NCI-H187 treated with DMSO at 0.1 percent for 48 hours (cell line): ENCODE measurements at regions not wholly inside any gene's neighbourhood (a gene's known extent, or its start where the extent isn't known, plus 50 kb on each side); places are given as distances from the start of the nearest gene placed in this dataset.

Experiments used
- DNase-seq: peaks from one replicate; lab custom pipeline; 2025; lab: John Stamatoyannopoulos, UW

DNA sequence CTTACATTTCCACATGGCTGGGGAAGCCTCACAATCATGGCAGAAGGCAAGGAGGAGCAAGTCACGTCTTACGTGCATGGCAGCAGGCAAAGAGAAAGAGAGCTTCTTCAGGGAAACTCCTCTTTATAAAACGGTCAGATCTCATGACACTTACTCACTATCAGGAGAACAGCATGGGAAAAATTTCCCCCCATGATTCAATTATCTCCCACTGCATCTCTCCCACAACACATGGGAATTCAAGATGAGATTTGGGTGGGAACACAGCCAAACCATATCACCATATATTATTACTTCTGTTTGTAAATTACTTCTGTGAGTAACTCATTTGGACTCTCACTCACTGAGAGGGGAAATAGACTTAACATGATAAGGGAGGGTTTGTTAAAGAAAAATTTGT, 1496.8 kb upstream of the TMEM132C start:
- DNase-seq, result no peak

DNA sequence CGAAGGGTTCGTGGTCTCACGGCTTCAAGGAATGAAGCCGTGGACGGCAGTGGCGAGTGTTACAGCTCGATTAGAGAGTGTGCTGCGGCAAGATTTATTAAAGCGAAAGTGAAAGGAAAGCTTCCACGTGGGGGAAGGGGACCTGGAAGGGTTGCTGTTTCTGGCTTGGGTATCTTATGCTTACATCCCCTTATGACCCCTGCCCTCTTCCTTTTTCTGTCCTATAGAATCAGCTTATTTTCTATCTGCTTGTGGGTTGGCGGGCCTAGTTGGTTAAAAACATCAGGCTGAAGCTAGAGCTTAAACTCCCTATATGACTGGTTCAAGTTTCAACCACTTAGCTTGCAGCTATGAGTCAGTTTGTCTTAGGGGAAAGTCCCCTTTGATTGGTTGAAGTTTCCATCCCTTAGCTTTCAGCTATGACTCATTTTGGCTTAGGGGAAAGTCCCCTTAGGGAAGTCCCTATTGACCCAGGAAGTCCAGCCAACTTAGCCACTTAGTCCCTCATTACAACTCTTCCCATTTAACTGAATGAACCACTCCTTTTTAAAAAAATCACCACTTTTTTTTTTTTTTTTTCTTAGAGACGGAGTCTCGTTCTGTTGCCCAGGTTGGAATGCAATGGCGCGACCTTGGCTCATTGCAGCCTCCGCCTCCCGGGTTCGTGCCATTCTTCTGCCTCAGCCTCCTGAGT, 1494.7 kb upstream of the TMEM132C start:
- DNase-seq, result no peak

DNA sequence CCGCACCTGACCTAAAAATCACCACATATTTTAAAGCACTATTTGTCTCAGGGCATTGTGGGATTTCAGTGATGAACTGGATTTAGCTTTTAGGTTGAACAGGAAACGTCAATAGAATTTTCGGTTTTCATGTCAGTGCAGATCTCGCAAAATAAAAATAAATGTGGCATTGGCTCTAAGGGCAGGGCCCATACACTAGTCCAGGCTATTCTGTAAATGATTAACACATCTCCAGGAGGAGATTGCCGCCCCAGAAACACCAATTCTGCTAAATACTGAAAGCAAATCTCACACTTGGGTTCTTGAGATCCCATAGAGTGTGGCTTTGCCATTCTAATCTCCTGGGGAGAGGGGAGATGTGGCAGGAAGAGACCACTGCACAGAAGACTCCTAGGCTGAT, 1494.0 kb upstream of the TMEM132C start:
- no peak for DNase-seq

DNA sequence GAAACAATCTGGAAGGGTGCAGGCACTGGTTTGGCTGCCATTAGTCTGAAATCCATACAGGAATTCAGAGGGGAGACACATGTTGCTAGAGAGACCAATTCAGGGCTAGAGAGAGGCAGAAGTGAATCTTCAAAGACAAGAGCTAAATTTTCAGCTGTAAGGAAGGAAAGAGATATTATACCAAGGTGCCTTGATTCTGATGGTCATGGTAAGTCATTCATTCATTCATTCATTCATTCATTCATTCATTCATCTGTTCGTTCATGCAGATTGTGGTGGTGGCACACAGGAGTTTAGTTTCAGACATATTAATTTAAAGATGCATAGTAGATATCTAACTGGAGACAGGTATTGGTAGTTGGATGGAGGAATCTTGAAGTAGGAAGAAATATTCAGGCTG, 1493.5 kb upstream of the TMEM132C start:
- no peak for DNase-seq

DNA sequence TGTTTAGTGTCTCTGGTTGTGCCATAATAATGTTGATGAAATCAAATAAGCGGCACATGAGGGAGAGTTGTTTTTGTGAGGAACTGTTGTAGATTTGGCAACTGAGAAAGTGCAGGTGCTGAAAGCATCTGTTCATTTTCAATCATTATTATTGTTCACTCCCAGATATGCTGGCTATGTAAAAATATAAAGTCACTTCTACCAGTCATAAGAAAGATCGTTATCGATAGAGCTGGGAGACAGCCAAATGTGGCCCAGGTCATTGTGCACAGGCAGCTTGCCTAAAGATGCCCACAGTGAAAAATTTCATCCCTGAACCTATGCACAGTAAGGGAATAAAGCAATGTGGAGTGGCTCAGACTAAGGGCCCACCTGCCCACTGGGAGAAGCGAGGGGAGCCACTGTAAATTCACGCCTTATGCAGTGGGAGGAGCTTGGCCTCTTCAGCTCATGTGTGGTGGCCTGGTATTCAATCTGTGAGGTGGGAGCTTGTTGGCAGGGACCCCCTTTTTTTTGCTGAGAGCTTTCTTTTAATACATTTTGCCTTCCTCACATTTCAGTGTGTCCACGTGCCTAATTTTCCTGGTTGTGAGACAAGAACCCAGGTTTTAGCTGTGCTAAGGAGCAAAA, 1490.8 kb upstream of the TMEM132C start:
- DNase-seq, result no peak

DNA sequence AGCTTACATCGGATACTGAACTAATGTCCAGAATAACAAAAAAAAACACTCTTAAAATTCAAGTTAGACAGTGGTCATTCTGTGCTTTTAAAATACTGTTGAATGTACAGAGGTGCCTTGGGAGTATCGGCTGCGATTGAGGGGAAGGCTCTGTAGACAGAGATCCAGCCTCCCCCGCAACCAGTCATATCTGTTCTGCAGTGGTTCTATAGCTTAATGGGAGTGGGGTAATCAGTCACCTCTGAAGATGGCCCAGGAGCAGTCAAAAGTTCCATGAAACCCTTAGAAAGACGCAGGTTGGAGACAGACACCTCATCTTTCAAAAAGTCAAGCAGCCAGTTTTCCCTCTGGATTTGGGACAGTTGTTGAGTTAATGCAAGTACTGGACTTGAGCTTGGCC, 1486.6 kb upstream of the TMEM132C start:
- DNase-seq, result no peak

DNA sequence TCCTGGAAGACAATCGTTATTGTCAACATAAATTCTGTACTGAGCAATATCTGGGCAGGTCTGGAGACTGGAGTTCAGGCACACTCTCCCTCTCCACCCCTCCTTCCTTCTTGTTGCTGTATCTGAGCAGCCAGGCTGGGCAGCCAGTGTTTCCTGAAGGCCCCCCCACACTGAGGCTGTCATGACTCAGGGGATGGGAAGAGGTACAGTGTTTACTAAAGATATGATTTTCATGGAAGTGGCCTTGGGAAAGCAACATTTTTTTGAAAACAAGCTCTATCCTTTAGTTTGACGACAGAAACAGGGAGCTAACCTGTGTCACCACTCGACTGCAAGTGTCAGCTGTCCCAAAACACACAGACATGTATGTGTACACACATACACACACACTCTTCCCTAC, 1485.4 kb upstream of the TMEM132C start:
- DNase-seq, result no peak

DNA sequence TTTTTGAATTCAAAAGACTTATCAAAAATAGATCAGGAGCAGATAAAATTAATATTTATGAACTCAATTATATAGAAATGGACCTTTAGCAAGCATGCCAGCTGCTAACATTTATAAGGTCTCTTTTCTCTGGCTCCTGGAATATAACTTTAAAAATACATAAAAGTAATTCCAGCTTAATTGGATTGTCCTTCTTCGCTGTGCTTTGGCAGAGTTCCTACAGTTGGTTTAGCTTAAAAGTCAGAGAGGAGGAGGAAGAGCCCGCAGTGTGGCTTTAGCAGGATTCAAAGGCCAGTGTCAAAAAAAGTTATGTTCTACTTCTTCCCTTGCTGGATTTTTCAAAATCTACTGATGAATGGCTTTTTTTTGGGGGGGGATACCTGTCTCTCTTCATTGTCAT, 1484.9 kb upstream of the TMEM132C start:
- no peak for DNase-seq

DNA sequence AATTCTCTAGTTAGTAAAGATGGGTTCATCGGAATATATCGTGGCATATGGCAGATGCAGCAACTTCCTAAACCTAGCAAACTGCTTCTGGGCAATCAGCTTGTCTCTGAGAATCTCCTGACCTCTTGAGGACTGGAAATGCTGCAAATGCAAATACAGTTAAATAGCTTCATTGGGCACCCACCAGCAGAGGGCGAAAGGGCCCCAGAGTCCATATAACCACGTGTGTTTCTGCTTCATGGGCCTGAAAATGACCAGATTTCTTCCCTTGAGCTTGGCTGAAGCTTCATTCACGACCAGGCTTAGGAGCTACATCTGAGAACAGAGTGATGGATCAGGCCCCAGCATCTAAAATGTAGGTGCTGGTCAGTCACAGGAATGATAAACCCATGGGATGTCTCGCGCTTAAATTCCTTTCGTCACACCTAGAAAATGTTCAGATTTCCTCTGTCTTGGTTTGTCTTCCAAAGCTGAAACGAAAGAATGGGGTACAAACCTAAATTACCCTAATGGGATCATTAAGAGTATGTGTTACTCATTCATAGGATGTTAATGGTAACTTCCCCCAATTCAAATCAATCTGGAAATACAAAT, 1482.5 kb upstream of the TMEM132C start:
- DNase-seq, result no peak

DNA sequence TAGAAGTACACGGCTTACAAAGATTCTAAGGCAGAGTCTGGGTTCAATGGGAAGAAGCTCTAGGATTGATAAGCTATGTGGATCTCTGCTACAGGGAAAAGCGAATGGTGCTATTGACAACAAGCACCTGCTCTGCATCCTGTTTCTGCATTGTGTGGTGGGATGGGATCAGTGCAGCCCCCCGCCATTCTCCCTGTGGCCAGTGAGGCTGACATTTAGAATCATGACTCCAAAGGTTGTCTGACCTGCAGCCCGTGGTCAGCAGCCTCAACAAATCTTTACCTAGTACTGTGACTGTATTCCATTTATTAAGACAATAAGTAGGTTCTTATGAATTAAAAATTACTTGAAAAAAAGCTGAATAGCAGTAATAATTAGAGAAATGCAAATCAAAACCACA, 1477.0 kb upstream of the TMEM132C start:
- DNase-seq, result no peak

DNA sequence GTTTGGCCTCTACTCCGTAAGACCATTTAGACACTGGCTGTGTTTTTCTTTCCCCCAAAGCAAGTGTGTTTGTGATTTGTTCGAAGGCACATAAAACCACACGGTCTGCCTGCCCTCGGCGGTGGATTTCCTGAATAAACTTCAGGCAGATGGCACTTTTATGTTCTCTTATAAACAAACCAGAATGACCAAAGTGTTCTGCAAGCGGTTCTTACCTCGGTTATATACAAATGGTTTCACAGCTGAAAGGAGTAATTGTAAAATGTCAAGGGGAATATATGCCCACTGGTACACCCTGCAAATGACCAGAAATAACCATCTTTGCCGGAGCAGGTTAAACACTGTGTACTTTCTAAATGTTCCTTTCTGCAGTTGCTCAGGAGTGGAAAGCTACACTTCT, 1475.8 kb upstream of the TMEM132C start:
- no peak for DNase-seq

DNA sequence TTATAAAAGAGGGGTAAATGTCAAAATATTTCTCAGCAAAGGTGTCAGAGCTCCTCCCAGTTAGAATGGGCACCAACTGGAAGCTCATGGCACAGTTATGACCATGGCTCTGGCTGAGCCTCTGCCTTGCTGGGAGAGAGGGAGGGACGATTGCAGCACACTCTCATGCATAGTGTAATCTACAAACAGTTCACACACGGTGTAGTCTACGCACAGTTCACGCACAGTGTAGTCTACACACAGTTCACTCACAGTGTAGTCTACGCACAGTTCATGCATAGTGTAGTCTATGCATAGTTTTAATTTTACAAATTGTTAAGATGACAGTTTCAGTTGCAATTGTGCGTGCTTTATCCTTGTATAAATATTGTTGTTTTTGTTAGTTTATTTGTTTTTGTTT, 1474.6 kb upstream of the TMEM132C start:
- no peak for DNase-seq

DNA sequence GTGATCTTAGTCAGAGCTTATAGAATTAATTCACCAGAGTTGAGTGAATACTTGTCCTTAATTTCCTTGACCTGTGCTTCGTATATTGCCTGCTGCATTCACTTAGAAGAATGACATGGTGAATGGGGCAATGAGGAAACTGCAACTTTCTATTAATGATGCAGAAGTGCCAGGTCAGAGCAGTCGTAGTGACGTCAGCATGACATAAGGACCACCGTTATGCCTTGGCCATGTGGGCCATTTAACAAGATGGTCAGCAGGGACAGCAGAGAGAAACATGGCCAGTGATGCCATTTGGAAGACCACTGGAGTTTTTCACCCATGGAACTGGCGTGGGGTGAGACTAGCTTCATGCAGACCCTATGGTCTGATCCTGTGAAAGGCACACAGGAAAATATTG, 1469.4 kb upstream of the TMEM132C start:
- DNase-seq, result no peak

DNA sequence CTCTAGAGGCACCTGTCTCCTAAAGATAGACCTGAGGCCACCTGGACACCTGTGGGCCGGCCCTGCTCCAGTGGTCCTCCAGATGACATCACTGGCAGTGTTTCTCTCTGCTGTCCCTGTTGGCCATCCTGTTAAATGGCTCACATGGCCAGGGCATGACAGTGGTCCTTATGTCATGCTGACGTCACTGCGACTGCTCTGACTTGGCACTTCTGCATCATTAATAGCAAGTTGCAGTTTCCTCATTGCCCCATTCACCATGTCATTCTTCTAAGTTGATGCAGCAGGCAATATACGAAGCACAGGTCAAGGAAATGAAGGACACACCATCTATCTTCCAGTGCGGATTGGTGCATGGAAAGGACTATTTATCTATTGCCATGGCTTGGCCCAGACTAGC, 1468.5 kb upstream of the TMEM132C start:
- DNase-seq, result no peak

DNA sequence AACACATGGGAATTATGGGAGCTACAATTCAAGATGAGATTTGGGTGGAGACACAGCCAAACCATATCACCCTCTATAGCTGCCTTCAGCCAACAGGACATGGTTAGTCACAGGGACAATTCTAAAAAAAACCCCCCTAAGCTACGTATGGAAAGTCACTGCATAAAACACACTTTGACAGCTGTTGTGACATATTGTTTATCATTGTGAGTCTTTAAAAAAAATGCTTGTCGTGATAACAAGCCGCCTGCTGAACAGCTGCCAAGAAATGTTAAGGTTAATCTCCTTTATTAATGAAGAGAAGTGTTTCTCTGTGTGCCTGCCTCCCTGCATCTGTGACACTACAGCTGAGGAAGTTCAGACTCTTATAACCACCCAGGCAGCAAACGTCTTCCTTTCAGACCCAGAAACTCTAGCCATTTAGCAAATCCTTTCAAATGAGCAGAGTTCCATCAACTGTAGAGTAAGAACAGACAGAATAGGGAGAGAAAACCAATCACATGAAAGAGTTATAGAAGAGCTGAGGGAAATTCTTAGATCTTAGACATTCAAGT, 1459.6 kb upstream of the TMEM132C start:
- no peak for DNase-seq

DNA sequence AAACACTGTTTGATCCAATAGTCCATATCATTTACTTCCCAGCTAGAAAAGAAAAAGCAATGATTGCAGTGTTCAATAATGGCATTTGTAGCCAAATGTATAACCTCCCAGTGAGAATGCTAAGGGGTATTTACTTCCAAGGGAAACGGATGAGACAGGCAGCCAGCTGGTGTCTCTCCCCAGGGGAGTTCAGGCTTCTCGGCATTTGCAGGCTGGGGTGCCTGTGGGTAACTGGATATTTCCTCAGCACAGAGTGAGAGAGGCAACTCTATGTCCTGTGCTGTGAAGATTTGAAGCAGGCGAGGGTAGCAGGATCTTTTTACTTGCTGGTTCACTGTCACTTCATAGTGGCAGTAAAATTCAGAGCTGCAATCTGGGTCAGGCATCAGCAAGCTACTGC, 1455.6 kb upstream of the TMEM132C start:
- no peak for DNase-seq

DNA sequence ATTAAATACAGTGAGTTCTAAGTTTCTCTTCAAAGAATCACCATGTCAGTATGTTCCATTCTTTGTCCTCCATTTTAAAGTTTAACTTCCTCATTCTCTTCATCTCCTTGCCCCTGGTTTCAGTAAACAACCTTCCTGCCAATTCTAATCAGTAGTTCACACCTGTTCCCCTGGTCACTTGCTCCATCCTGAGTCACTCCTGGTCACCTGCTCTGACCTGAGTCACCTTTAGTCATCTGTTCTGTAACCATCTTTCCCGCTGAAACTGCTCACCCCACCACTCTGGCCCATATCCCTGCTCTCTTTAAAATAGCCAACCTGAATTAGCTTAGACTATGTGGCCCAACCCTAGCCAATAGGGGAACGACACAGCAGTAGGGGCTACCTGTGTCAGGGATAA, 1447.4 kb upstream of the TMEM132C start:
- DNase-seq, result no peak

DNA sequence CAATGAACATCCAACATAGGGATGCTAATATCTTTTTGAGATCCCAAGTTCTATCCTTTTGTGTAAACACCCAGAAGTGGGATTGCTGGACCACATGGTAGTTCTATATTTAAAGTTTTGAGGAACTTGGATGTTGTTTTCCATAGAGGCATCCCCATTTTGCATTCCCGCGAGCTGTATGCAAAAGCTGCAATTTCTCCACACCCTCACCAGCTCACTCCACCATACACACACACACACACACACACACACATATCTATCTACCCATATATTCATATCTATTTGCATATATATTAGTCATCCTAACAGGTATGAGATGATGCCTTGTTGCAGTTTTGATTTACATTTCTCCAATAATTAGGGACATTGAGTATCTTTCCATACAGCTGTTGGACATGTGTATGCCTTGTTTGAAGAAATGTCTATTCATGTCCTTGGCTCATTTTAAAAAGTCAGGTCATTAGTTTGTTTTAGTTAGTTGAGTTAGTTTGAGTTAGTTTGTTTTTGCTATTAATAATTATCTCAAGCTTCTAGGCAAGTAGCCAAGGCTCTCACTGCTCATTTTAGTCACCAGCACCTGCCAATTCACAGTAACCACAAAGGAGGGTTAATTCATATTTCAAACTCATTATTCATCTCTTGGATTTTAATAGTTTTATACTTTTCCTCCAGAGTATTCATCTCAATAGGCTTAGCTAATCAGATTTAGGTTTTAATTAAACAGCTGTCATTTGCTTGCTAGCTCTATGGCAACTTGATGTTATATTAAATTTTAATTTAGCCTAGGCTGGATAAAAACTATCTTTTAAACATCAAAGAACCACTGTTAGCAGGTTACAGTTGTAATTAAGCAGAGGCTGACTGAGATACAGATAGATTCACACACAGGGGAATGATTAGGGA, 1435.9 kb upstream of the TMEM132C start:
- DNase-seq, result no peak

DNA sequence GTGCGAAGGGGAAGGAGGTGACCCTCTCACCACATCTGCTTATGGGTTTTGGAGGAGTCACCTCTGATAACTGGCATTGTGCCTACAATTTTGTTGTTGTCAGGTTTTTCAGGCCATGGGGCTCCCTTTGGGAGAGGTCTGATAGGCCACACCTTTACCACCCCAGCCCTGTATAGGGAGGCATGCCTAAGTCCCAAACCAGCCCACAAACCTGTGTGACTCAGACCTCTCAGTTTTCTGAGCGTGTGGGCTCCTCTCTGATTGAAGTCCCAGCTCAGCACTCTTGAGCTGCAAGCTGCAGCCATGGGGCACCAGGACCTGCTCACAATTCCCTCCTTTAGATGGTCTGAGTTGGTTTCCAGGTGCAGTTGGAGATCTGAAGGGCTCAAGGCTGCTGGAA, 1429.3 kb upstream of the TMEM132C start:
- no peak for DNase-seq

DNA sequence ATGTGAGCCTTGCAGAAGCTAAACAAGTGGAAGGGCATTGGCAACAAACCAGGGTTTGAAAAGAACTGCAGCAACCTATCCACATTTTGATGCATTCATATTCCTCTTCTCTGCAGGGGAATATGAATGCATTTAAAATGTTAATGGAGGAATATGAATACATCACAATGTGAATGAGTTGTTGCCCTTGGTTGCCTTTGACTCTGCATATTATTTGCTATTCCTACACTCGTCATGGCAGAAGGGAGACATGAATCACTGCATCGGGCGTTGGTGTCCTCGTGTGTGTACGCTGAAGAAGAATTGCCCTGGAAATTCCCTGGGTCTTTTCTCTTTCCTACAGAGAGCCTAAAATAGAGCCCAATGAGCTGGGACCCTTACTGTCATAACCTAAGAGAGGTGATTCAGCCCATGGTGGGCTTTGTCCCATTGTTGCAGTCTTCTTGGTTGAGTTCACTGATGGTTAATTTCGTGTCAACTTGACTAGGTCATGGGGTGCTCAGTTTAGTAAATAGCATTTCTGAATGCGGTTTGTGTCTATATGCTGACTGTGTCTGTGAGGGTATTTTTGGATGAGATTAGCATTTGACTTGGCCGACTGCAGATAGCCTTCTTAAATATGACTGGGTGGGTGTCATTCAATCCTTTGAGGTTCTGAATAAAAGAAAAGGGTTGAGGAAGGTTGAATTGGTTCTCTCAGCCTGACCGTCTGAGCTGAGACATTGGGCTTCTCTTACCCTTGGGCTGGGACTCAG, 1422.9 kb upstream of the TMEM132C start:
- DNase-seq, result no peak

DNA sequence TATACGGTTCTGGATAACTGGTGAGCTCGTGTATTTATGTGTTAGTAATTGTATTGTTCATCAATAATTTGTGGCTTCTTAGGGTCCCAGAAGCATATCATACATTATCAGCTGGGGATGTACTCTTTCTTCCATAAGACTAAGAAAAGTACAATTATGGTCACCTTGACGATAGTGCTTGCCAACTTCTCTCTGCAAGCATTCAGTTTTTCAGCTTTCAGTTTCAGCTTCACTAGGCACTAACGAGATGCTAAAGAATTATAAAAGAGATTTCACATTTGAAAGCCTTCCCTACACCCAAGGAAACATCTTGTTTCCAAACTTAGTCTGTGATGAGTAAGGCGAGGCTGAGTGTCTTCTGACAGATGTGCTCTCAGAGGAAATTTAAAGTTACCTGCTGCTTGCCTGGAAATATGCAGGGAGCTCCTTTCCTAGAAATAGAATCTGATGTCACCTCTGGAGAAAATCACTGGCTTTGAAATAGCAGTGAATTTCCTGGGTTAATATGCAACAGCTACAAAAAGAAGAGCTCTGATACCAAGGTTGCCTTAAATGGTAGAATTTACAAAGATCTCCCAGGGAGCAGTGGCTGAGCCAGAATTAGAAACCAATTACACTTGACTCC, 1419.9 kb upstream of the TMEM132C start:
- DNase-seq, result no peak
